H7 (cell line): ENCODE measurements at regions not wholly inside any gene's neighbourhood (a gene's known extent, or its start where the extent isn't known, plus 50 kb on each side); places are given as distances from the start of the nearest gene placed in this dataset.

ENCODE experiments used
- DNase-seq: peaks from one replicate; pipeline ENCODE4 v3.0.0; 2012
- H3K27me3 ChIP-seq: 2 replicates; pipeline ENCODE4 v1.6.0; 2011; ENCODE audit warnings: mild to moderate bottlenecking, low read length; ENCODE audit not compliant: control insufficient read depth, insufficient read depth
- H3K36me3 ChIP-seq: replicated peaks from 2 replicates; pipeline ENCODE4 v1.5.1; 2011; ENCODE audit warnings: low read length; ENCODE audit not compliant: control insufficient read depth, insufficient read depth
- H3K4me3 ChIP-seq: 2 replicates; pipeline ENCODE4 v1.5.1; 2011; ENCODE audit warnings: low read depth, mild to moderate bottlenecking, control low read depth, low read length, moderate library complexity; ENCODE audit not compliant: insufficient read depth

DNA sequence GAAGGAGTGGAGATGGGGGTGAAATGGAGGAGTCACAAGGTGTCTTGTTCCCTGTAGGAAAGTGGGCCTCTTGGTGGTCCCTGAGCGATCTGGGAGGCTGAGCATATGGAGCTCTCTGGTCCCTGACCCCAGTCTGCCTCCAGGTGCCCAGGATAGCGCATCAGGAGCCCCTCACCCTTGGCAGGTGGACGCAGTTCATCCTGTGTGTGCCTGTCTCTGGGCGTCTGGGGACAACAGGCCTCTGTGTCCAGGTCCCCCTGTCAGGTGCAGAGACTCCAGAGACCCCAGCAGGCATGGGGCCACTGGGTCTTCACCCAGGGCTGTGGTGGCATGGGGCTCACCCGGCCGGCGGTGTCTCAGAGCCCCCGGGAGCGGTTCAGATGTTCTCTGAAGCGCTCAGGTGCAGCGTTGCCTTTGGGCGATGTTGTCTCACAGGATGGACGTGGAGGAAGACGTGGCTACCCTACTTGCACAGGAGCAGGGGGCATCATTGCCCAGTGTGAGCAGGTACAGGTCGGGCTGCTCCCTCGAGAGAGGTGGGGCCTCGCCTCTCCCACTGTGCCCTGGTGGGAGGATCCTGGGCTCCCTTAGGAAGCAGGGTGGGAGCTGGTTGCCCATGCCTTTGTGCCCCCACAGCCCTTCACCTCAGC, 58.1 kb upstream of the TPM4 start:
- Histone ChIP-seq H3K27me3 (no peaks in the 10 kb centered on the region), H3K36me3 (no peaks in the 10 kb centered on the region), H3K4me3 (no peak overlapping the region)
- no peak for DNase-seq

DNA sequence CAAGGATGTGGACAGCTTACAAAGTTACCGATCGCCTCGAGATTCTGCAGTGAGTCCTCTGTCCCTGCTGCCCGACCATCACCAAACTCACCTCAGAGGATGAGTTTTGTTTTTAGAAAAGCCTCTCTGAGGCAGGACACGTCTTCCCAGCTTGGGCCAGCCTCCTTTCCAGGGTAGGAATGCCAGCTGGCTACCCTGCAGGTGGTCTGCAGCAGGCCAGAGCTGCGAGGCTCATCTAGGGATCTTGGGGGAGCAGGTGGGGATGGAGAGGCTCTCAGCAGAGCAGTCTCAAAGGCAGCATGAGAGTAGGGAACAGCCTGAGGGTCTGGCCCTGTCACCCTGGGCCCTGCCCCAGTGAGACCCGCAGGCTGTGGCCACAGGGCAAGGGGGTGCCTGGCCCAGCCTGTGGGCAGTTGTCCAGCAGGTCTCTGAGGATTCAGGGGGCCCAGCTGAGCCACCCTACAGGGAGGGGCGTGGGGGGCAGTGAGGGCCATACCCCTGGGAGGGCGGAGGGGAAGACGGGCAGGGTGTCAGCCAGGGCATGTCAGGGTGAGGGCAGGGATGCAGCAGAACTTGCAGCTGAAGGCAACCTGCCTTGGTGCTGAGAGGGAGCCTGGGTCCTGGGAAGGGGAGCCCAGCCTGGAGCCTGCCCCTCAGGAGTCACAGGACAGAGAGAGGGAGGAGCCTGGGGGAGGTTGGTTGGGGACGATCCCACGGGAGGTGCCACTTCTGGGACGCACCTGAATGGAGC, 57.3 kb upstream of the TPM4 start:
- DNase-seq = no peak
- H3K4me3 ChIP-seq = no peak overlapping the region
- H3K36me3 ChIP-seq = no peaks in the 10 kb centered on the region
- no peaks in the 10 kb centered on the region for H3K27me3 ChIP-seq

DNA sequence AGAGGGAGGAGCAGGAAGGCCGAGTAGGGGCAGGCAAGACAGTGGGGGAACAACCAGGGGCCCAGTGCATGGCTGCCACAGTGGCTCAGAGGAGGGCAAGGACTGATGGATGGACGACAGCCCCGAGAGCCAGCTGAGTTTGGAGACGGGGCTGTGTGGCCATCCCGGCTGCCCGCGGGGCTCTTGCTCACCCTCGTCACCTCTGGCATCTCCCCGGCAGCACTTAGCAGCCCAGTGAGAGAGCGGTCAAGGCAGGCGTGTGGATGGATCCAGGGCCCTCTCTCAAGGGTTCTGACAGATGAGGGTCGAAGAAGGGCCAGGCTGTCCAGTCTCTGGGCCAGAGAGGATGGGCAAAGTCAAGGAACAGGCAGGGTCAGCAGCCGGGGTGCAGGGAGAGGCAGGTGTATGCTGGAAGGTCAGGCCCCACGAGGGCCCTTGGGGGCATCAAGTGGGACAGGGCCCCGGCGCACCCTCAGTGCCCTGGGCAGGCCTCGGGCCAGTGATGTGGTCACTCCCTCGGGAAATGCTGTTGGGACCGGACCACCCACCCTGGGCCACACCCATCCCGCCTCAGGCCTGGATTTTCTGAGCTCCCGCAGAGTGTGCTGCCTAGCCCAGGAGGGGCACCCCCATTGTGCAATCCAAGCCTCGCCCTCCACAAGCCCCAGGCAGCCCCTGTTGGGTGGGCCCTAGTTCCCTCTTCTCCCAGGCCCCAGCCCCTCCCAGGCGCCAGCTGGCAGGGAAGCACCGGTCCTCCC, 56.4 kb upstream of the TPM4 start:
- H3K36me3 ChIP-seq = no peaks in the 10 kb centered on the region
- H3K4me3 ChIP-seq = no peak overlapping the region
- DNase-seq = peak; percentile 33
- no peaks in the 10 kb centered on the region for H3K27me3 ChIP-seq

DNA sequence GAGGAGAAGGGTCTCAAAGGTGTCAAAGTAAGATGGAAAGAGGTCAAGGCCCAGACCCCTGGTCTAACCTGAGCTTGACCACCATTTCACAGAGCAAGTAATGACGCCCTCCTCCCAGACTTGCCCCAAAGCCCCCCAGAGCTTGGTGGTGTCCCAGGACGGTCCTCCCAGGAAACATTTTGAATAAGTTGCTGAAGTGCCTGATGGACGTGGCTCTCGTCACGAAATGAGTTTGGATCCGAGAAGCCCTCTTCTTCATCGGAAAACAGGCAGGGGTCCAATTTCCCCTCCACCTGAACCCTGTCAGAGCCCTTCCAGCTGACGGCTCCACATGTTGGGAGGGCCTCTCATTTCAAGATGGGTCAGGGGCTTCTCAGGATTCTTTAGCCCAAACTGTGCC, 54.5 kb upstream of the TPM4 start:
- Histone ChIP-seq H3K4me3 (no peak overlapping the region), H3K36me3 (no peaks in the 10 kb centered on the region), H3K27me3 (no peaks in the 10 kb centered on the region)
- DNase-seq = no peak

DNA sequence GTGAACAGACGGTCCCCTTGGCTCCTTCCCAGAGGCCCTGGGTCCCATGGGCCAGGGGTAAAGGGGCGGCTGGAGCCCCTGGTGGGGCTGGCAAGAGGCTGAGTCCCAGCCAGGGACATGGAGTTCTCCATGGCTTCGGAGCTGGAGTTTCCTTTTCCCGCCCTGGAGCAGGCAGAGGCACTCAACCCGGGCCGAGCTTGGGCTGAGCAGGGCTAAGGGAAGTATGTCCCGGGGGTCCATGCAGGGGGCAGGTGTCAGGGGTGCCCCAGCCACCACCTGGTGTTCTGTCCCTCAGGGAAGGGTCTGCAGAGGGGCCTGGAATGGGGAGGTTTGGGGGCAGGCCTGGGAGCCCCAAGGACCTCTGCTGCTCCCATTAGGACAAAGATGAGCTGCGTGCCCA, 54.0 kb upstream of the TPM4 start:
- DNase-seq = no peak
- no peaks in the 10 kb centered on the region for H3K27me3 ChIP-seq
- H3K4me3 ChIP-seq = no peak overlapping the region
- H3K36me3 ChIP-seq = no peaks in the 10 kb centered on the region

DNA sequence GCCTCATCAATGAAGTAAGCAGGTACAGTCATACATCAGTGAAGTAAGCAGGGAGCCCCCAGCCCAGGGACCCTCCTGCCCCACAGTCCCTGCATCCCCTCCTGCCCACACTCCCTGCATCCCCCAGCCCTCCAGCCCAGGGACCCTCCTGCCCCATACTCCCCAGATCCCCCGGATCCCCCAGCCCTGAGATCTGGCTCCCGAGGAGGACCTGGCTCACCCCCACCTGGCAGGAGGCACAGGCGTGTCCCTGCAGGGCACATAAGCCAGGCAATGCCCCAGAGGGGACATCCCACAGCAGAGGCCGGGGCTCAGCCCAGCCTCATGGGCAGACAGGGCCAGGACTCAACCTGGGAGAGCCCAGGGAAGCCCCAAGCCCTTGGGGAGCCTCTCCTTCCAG, 53.6 kb upstream of the TPM4 start:
- Histone ChIP-seq H3K4me3 (no peak overlapping the region), H3K27me3 (no peaks in the 10 kb centered on the region), H3K36me3 (no peaks in the 10 kb centered on the region)
- DNase-seq = peak; percentile 33

DNA sequence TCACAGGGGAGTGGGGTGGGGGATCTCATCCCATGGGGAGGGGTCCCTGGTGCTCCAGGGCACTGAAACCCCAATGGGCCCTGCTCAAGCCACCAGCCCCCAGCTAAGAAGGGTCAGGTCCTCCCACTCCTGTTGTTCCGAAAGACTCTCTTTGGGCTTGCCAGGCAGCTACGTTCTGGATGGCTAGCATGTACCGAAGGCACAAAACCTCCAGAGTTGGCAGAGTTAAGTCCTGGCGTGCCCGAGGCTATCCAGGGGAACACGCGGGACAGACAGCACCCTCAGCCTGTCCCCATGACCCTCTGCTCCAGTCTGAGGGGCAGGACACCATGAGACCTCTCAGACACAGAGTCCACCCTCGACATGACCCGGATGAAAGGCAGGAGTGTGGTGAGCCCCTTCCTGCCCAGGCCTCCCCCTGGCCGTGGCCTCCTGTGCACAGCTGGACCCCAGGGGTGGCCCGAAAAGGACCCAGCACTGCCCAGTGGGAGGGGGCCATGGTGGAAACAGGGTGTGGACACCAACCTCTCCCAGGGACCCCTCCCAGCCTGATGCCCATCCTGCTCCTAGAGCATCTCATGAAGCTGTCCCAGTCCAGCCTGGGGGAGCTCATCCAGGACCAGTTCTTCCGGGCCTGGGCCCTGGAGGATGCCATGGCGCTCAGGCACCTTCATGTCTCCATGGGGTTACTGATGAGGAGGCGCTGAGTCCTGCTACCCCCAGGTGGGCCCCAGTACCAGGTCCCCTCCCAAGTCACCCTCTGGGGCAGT, 53.0 kb upstream of the TPM4 start:
- no peaks in the 10 kb centered on the region for H3K27me3 ChIP-seq
- H3K4me3 ChIP-seq = no peak overlapping the region
- no peaks in the 10 kb centered on the region for H3K36me3 ChIP-seq
- DNase-seq = peak; percentile 31

DNA sequence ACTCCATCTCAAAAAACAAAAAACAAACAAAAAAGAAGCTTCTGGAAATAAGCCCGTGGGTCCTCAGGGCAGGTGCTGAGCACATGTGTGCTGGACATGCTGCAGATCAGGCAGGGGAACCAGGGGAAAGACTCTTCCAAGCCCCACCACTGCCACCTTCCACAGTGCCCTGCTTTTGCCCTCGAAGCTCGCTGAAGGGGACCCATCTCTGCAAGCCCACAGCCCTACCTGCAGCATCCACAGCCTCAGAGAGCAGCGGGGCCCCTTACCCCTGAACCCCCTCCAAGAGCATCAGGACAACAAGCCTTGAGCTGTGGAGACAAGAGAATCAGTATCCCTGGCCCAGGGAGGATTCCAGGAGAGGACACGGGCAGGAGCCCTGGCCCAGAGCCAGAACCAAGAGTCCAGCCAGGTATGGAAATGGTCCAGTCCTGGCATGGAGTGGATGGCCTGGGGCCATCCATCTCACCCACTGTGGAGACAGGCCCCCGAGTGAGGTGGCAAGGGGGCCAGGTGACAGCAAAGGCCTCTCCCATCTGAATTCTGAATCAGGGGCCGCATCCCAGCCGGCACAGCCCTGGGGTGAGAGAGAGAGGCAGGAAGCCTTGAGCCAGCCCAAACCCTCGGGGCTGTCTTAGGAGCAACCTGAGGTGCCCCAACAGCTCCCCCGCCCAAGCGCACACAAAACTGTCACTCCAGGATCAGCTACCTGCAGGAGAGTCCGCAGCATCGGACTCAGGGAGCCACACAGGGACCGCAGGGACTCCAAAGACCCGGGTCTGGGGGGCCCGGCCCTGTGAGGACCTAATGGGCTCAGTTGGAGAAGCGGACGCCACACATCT, 51.8 kb upstream of the TPM4 start:
- DNase-seq = no peak
- H3K4me3 ChIP-seq = no peak overlapping the region
- H3K27me3 ChIP-seq = no peaks in the 10 kb centered on the region
- no peaks in the 10 kb centered on the region; the same call in 1 of the 2 replicates for H3K36me3 ChIP-seq

DNA sequence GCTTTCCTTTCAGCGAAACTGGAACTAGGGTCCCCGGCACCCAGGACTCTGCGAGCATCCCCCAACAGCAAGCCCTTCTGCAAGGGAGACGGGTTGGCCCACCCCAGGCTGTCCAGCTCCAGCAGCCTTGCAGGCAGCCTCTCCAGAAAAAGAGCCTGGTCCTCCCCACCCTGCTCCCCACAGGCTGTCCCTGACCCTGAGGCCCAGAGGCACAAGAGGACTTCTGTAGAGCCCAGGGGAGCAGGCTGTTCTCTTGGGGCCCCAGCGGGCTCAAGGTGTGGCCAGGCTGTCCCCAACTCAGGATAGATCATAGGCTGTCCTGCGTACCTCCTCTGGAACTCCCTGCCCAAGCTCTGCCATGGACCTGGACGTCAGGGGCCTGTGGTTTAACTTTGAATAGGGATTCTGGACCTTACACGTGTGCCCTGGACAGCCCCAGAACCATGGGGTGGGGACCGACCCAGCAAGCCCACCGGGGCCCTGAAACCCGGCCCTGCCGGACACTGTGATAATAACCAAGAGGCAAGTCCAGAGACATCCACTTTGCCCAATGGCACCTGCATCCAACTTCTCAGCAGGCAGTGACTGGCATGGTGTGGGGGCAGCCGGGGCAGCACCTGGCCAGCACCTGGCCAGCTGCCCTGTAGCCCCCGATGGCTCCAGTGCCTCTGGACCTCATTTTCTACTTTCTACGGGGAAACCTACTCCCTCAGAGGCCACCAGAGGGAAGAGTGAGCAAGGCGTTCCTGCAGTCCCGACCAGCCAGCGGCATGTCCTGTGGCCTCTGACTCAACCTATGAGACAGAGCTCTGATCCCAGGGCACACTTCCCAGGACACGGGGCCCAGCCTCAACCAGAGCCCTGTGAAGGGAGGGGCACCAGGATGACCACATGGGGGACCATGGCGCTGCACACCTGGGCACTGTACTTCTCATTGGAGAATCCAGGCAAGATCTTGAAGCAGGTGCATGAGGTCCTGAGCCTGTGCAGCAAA, 50.9 kb upstream of the TPM4 start:
- peak; percentile 61 for DNase-seq
- Histone ChIP-seq H3K4me3 (no peak overlapping the region), H3K27me3 (no peaks in the 10 kb centered on the region), H3K36me3 (no peaks in the 10 kb centered on the region; the same call in 1 of the 2 replicates)

DNA sequence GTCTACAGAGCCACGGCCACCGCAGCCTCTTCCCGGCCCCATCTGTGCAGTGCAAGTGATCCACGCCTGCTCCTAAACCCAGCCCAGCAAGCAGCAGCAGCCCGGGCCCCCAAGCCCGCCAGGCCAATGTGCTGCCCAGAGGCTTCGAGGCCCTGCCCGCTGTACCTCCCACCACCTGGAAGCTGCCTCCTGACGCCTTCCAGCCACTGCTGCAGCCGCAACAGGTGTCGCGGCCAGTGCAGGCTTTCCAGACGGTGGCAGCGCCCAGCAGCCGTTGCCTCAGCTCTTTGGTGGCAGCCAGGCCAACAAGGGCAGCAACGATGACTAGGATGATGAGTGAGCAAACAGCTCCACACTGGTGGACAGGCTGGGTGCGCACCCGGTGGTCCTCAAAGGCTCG, 50.2 kb upstream of the TPM4 start:
- Histone ChIP-seq H3K36me3 (no peaks in the 10 kb centered on the region; the same call in 1 of the 2 replicates), H3K27me3 (no peaks in the 10 kb centered on the region), H3K4me3 (no peak overlapping the region)
- DNase-seq = no peak
